GM18498 (cell line): ENCODE measurements at regions not wholly inside any gene's neighbourhood (a gene's known extent, or its start where the extent isn't known, plus 50 kb on each side); places are given as distances from the start of the nearest gene placed in this dataset.
"Not testable (repeated sequence)": the region's sequence is repeated elsewhere in the genome, so short reads cannot be mapped to it uniquely, and the experiment has no call there.

ENCODE experiments used
- ATAC-seq: cut with Tn5 transposase; IDR thresholded peaks from one replicate; pipeline ENCODE4 v1.9.1; 2021; ENCODE audit warnings: mild to moderate bottlenecking, moderate library complexity; ENCODE audit not compliant: unreplicated experiment

- ATAC-seq = no peak
Measured at GRCh38 chr1:119251751-119252150, 111.3 kb upstream of the WARS2 start.

- ATAC-seq = no peak
Measured at GRCh38 chr1:119253366-119253765, 112.9 kb upstream of the WARS2 start.

GRCh38 chr1:119254067-119254720, 113.7 kb upstream of the WARS2 start:
- no peak for ATAC-seq

- not testable (repeated sequence) for ATAC-seq
Measured at GRCh38 chr1:119256089-119256488, 112.5 kb upstream of the HAO2 start.

- no peak for ATAC-seq
Measured at GRCh38 chr1:119260506-119260905, 108.1 kb upstream of the HAO2 start.

- peak; percentile 95 for ATAC-seq
Measured at GRCh38 chr1:119266386-119266785, 102.2 kb upstream of the HAO2 start.

- ATAC-seq = no peak
Measured at GRCh38 chr1:119266858-119267257, 101.7 kb upstream of the HAO2 start.

GRCh38 chr1:119267288-119267687, 101.3 kb upstream of the HAO2 start:
- ATAC-seq = not testable (repeated sequence)

- ATAC-seq = no peak
Measured at GRCh38 chr1:119268879-119269278, 99.7 kb upstream of the HAO2 start.

- ATAC-seq = peak; percentile 80
Measured at GRCh38 chr1:119275145-119276134, 93.1 kb upstream of the HAO2 start.

- no peak for ATAC-seq
Measured at GRCh38 chr1:119276558-119276957, 92.0 kb upstream of the HAO2 start.

GRCh38 chr1:119279456-119280381, 88.9 kb upstream of the HAO2 start:
- no peak for ATAC-seq

GRCh38 chr1:119285482-119285881, 83.1 kb upstream of the HAO2 start:
- no peak for ATAC-seq

- ATAC-seq = no peak
Measured at GRCh38 chr1:119286587-119287181, 81.9 kb upstream of the HAO2 start.

GRCh38 chr1:119288751-119289150, 79.8 kb upstream of the HAO2 start:
- no peak for ATAC-seq

- no peak for ATAC-seq
Measured at GRCh38 chr1:119290297-119290696, 78.3 kb upstream of the HAO2 start.

- ATAC-seq = no peak
Measured at GRCh38 chr1:119291611-119292206, 76.9 kb upstream of the HAO2 start.

GRCh38 chr1:119293797-119294196, 74.8 kb upstream of the HAO2 start:
- ATAC-seq = no peak

- ATAC-seq = no peak
Measured at GRCh38 chr1:119294199-119294598, 74.4 kb upstream of the HAO2 start.

- no peak for ATAC-seq
Measured at GRCh38 chr1:119294722-119295121, 73.9 kb upstream of the HAO2 start.
